ENCODE measurements at regions not wholly inside any gene's neighbourhood (a gene's known extent, or its start where the extent isn't known, plus 50 kb on each side); places are given as distances from the start of the nearest gene placed in this dataset.

DNA sequence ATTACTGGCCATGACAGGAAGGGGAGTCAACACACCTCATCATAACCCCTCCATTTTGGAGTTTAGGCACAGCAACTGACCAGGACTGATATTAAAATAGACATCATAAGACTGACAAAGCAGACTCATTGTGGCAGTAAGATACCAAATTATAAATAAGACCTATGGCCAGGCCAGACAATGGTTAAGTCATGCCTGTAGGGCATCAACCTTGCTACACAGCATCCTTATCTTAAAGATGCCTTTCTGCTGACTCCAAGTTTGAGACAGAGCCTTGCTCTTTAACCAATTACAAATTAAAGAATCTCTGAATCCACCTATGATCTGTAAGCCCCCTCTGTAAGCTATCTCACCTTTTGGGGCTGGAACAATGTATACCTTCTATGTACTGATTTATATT is 65.5 kb downstream of the VCX2 start:
- no peaks in the 10 kb centered on the region for H3K9me3 ChIP-seq
- H3K27me3 ChIP-seq: no peaks in the 10 kb centered on the region
- no peaks in the 10 kb centered on the region for H3K36me3 ChIP-seq
- no peak for DNase-seq
- TF ChIP-seq POLR2AphosphoS5 (IDR thresholded peaks at IDR 0.05) (no peak), POLR2A (IDR thresholded peaks at IDR 0.05) (no peak), EP300 (IDR thresholded peaks at IDR 0.05) (no peak)
- TF ChIP-seq, protein P1, sequence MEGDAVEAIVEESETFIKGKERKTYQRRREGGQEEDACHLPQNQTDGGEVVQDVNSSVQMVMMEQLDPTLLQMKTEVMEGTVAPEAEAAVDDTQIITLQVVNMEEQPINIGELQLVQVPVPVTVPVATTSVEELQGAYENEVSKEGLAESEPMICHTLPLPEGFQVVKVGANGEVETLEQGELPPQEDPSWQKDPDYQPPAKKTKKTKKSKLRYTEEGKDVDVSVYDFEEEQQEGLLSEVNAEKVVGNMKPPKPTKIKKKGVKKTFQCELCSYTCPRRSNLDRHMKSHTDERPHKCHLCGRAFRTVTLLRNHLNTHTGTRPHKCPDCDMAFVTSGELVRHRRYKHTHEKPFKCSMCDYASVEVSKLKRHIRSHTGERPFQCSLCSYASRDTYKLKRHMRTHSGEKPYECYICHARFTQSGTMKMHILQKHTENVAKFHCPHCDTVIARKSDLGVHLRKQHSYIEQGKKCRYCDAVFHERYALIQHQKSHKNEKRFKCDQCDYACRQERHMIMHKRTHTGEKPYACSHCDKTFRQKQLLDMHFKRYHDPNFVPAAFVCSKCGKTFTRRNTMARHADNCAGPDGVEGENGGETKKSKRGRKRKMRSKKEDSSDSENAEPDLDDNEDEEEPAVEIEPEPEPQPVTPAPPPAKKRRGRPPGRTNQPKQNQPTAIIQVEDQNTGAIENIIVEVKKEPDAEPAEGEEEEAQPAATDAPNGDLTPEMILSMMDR (IDR thresholded peaks at IDR 0.05): no peak
- no peak overlapping the region for H3K27ac ChIP-seq
- intact Hi-C loops (cut with DNase I): no loop called here
- H3K4me3 ChIP-seq: no peak overlapping the region
- H3K4me1 ChIP-seq: no peaks in the 10 kb centered on the region

DNA sequence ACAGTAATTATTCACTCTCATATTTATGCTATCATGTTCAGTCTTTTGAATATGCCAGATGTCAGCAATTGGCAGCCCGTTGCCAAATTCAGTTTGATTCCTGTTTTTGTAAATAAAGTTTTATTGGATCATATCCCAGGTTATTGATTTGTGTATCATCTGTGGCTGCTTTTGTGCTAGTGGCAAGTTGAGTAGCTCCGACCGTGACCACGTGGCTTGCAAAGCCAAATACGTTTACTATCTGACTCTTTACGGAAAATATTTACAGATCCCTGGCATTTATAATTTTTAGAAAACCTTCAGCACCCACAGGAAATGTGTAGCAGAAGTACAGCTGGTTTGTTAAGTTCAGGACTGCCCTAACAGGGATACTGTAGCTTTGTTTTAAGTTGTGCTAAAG is 67.4 kb downstream of the VCX2 start:
- Histone ChIP-seq H3K9me3 (no peaks in the 10 kb centered on the region), H3K4me3 (no peak overlapping the region), H3K4me1 (no peaks in the 10 kb centered on the region), H3K27me3 (no peaks in the 10 kb centered on the region), H3K27ac (no peak overlapping the region), H3K36me3 (no peaks in the 10 kb centered on the region)
- no peak for DNase-seq
- WGBS, 2 donors: 87 to 88% methylated on average over 6 of the region's 6 CpGs
- intact Hi-C loops (cut with DNase I): no loop called here
- no peak for TF ChIP-seq POLR2AphosphoS5 (IDR thresholded peaks at IDR 0.05)

DNA sequence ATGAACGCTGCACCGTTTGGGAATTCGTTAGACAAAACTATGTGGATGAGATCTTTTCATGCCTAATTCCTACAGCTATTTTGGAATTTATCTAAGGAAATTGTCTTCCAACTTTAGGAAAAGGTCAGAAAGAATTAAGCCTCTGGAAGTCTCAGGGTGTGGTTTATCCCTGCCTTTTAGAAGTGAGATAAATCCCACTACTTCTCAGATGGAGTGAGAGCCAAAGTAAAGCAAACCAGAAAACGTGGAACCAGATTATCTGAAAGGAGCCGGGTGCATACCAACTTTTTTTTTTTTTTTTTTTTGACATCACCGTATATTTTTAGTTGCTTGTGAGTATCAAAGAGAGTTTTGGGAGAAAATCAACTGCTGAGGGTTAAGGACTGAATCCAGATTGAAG is 79.6 kb downstream of the VCX2 start:
- WGBS, 2 donors: 83 to 84% methylated on average over 6 of the region's 6 CpGs
- DNase-seq: no peak

DNA sequence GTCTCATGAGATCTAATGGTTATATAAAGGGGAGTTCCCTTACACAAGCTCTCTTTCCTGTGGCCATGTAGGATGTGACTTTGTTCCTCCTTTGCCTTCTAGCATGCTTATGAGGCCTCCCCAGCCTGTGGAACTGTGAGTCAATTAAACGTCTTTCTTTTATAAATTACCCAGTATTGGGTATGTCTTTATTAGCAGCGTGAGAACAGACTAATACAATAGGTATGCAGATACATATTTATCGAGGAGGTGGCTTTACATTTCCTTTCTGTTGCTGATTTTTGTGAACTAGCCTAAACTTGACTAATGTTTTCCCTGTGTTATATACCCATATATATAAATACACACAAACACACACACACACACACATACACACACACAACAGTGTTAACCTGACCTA is 80.2 kb downstream of the VCX2 start:
- WGBS, 2 donors: 81 to 84% methylated on average over 3 of the region's 3 CpGs

More for the DNA sequence above, 79.6 kb downstream of the VCX2 start:
- no peaks in the 10 kb centered on the region for H3K4me1 ChIP-seq
- no peak overlapping the region for H3K4me3 ChIP-seq
- intact Hi-C loops (cut with DNase I): no loop called here
- H3K27me3 ChIP-seq: no peaks in the 10 kb centered on the region
- H3K27ac ChIP-seq: no peak overlapping the region
- no peaks in the 10 kb centered on the region for H3K9me3 ChIP-seq
- TF ChIP-seq POLR2AphosphoS5 (IDR thresholded peaks at IDR 0.05): no peak
- no peak for TF ChIP-seq POLR2A (IDR thresholded peaks at IDR 0.05)
- TF ChIP-seq, protein P1 (IDR thresholded peaks at IDR 0.05): no peak
- TF ChIP-seq EP300 (IDR thresholded peaks at IDR 0.05): no peak
- no peaks in the 10 kb centered on the region for H3K36me3 ChIP-seq

DNA sequence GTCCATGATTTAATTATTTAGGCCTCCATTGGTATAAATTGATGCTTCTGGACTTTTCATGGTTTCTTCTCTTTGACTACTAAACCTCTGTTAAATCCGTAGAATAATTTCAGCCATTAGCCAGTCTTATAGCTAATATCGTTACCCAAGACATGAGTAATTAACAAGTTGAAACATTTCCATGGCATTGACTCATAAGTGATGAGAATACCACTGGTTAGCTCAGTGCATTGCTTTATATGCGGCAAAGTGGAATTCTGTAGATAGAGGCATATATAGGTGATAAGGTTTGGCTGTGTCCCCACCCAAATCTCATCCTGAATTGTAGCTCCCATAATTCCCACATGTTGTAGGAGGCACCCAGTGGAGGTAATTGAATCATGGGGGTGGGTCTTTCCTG is 80.6 kb downstream of the VCX2 start:
- 91 to 94% methylated on average over 3 of the region's 3 CpGs for WGBS, 2 donors
- intact Hi-C loops (cut with DNase I): no loop called here
- no peaks in the 10 kb centered on the region for H3K4me1 ChIP-seq
- no peak for DNase-seq
- TF ChIP-seq POLR2A (IDR thresholded peaks at IDR 0.05) (no peak), POLR2AphosphoS5 (IDR thresholded peaks at IDR 0.05) (no peak), EP300 (IDR thresholded peaks at IDR 0.05) (no peak)
- TF ChIP-seq, protein P1 (IDR thresholded peaks at IDR 0.05): no peak
- H3K27me3 ChIP-seq: no peaks in the 10 kb centered on the region
- no peak overlapping the region for H3K4me3 ChIP-seq
- no peaks in the 10 kb centered on the region for H3K36me3 ChIP-seq
- no peak overlapping the region for H3K27ac ChIP-seq
- H3K9me3 ChIP-seq: no peaks in the 10 kb centered on the region

More for the DNA sequence above, 80.2 kb downstream of the VCX2 start:
- DNase-seq: no peak
- Histone ChIP-seq H3K4me1 (no peaks in the 10 kb centered on the region), H3K4me3 (no peak overlapping the region), H3K9me3 (no peaks in the 10 kb centered on the region), H3K27ac (no peak overlapping the region), H3K36me3 (no peaks in the 10 kb centered on the region), H3K27me3 (no peaks in the 10 kb centered on the region)
- no peak for TF ChIP-seq POLR2A (IDR thresholded peaks at IDR 0.05)
- no peak for TF ChIP-seq POLR2AphosphoS5 (IDR thresholded peaks at IDR 0.05)
- intact Hi-C loops (cut with DNase I): no loop called here

DNA sequence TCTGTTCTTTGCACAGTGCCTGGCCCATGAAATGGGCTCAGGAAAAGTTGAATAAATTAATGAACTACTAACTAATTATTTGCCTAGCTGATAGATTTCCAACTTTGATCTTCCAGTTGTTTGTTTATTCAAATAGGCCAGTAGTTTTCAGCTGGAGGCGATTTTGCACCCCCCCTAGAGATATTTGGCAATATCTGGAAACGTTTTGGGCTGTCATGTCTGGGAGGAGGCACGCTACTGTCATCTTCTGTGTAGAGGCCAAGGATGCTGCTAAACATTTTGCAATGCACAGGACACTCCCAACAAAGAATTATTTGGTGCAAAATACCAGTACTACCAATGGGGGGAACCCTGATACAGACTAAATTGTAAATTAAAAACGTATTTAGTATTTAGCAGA is 81.9 kb downstream of the VCX2 start:
- TF ChIP-seq, protein P1 (IDR thresholded peaks at IDR 0.05): no peak
- TF ChIP-seq POLR2AphosphoS5 (IDR thresholded peaks at IDR 0.05): no peak
- TF ChIP-seq EP300 (IDR thresholded peaks at IDR 0.05): no peak
- TF ChIP-seq POLR2A (IDR thresholded peaks at IDR 0.05): no peak
- no peak for DNase-seq
- intact Hi-C loops (cut with DNase I): no loop called here
- Histone ChIP-seq H3K27ac (no peak overlapping the region), H3K36me3 (no peaks in the 10 kb centered on the region), H3K27me3 (no peaks in the 10 kb centered on the region), H3K4me3 (no peak overlapping the region), H3K4me1 (no peaks in the 10 kb centered on the region), H3K9me3 (no peaks in the 10 kb centered on the region)
- 71 to 76% methylated on average over 4 of the region's 4 CpGs for WGBS, 2 donors
